ENCODE measurements at regions not wholly inside any gene's neighbourhood (a gene's known extent, or its start where the extent isn't known, plus 50 kb on each side); places are given as distances from the start of the nearest gene placed in this dataset.

GRCh38 chr1:82921759-82922158 is 1077.2 kb downstream of the TTLL7 start:
- Histone ChIP-seq H3K27ac (ENCODE audit: low read depth, low read length, poor library complexity, severe bottlenecking) (no peak overlapping the region), H3K4me2 (ENCODE audit: low read length) (no peak overlapping the region), H3F3A (ENCODE audit: insufficient read depth, low read length) (no peaks in the 10 kb centered on the region), H2AFZ (ENCODE audit: low read length) (no peak overlapping the region), H3K36me3 (ENCODE audit: insufficient read depth, low read length) (no peaks in the 10 kb centered on the region), H3K27me3 (ENCODE audit: insufficient read depth, low read length) (no peaks in the 10 kb centered on the region), H3K9me2 (ENCODE audit: low read depth, low read length) (no peaks in the 10 kb centered on the region), H3K4me3 (ENCODE audit: low read depth, low read length, poor library complexity, severe bottlenecking) (no peak overlapping the region), H3K9me3 (ENCODE audit: low read length) (no peaks in the 10 kb centered on the region), H3K4me1 (ENCODE audit: insufficient read depth, low read length, severe bottlenecking) (no peaks in the 10 kb centered on the region), H4K20me1 (ENCODE audit: insufficient read depth, low read length) (no peaks in the 10 kb centered on the region), H3K79me2 (ENCODE audit: insufficient read depth, low read length) (no peaks in the 10 kb centered on the region), H3K9ac (ENCODE audit: low read length) (no peak overlapping the region)
- TF ChIP-seq CTCF (IDR thresholded peaks at IDR 0.05; ENCODE audit: low read length) (no peak), EZH2 (IDR thresholded peaks at IDR 0.05; ENCODE audit: borderline replicate concordance, low read length) (no peak)

GRCh38 chr1:82920418-82921248 is 1078.3 kb downstream of the TTLL7 start:
- no peaks in the 10 kb centered on the region for H3K9me2 ChIP-seq (ENCODE audit: low read depth, low read length)
- no peaks in the 10 kb centered on the region for H3K4me1 ChIP-seq (ENCODE audit: insufficient read depth, low read length, severe bottlenecking)
- H3K9me3 ChIP-seq (ENCODE audit: low read length), result no peaks in the 10 kb centered on the region
- H3K4me2 ChIP-seq (ENCODE audit: low read length), result no peak overlapping the region
- H2AFZ ChIP-seq (ENCODE audit: low read length), result no peak overlapping the region
- no peak overlapping the region for H3K27ac ChIP-seq (ENCODE audit: low read depth, low read length, poor library complexity, severe bottlenecking)
- H3K27me3 ChIP-seq (ENCODE audit: insufficient read depth, low read length), result no peaks in the 10 kb centered on the region
- no peak overlapping the region for H3K9ac ChIP-seq (ENCODE audit: low read length)
- TF ChIP-seq CTCF (IDR thresholded peaks at IDR 0.05; ENCODE audit: low read length) (no peak), EZH2 (IDR thresholded peaks at IDR 0.05; ENCODE audit: borderline replicate concordance, low read length) (no peak)
- no peaks in the 10 kb centered on the region for H3K36me3 ChIP-seq (ENCODE audit: insufficient read depth, low read length)
- H3K79me2 ChIP-seq (ENCODE audit: insufficient read depth, low read length), result no peaks in the 10 kb centered on the region
- H4K20me1 ChIP-seq (ENCODE audit: insufficient read depth, low read length), result no peaks in the 10 kb centered on the region
- no peaks in the 10 kb centered on the region for H3F3A ChIP-seq (ENCODE audit: insufficient read depth, low read length)
- H3K4me3 ChIP-seq (ENCODE audit: low read depth, low read length, poor library complexity, severe bottlenecking), result no peak overlapping the region

GRCh38 chr1:82919837-82920236 is 1079.1 kb downstream of the TTLL7 start:
- H3K36me3 ChIP-seq (ENCODE audit: insufficient read depth, low read length), result no peaks in the 10 kb centered on the region
- no peak overlapping the region for H3K9ac ChIP-seq (ENCODE audit: low read length)
- no peaks in the 10 kb centered on the region for H3K79me2 ChIP-seq (ENCODE audit: insufficient read depth, low read length)
- no peaks in the 10 kb centered on the region for H3F3A ChIP-seq (ENCODE audit: insufficient read depth, low read length)
- H3K27me3 ChIP-seq (ENCODE audit: insufficient read depth, low read length), result no peaks in the 10 kb centered on the region
- no peaks in the 10 kb centered on the region for H3K9me3 ChIP-seq (ENCODE audit: low read length)
- H3K4me2 ChIP-seq (ENCODE audit: low read length), result no peak overlapping the region
- TF ChIP-seq EZH2 (IDR thresholded peaks at IDR 0.05; ENCODE audit: borderline replicate concordance, low read length) (no peak), CTCF (IDR thresholded peaks at IDR 0.05; ENCODE audit: low read length) (no peak)
- H4K20me1 ChIP-seq (ENCODE audit: insufficient read depth, low read length), result no peaks in the 10 kb centered on the region
- H3K4me3 ChIP-seq (ENCODE audit: low read depth, low read length, poor library complexity, severe bottlenecking), result no peak overlapping the region
- no peak overlapping the region for H2AFZ ChIP-seq (ENCODE audit: low read length)
- no peaks in the 10 kb centered on the region for H3K4me1 ChIP-seq (ENCODE audit: insufficient read depth, low read length, severe bottlenecking)
- H3K27ac ChIP-seq (ENCODE audit: low read depth, low read length, poor library complexity, severe bottlenecking), result no peak overlapping the region
- no peaks in the 10 kb centered on the region for H3K9me2 ChIP-seq (ENCODE audit: low read depth, low read length)
